GM19043 (cell line): ENCODE measurements at regions not wholly inside any gene's neighbourhood (a gene's known extent, or its start where the extent isn't known, plus 50 kb on each side); places are given as distances from the start of the nearest gene placed in this dataset.

ENCODE experiments used
- ATAC-seq: cut with Tn5 transposase; IDR thresholded peaks from one replicate; pipeline ENCODE4 v1.9.1; 2021; ENCODE audit warnings: low read depth; ENCODE audit not compliant: unreplicated experiment

- no peak for ATAC-seq
These were observed 465.9 kb upstream of the DAB1 start for GRCh38 chr1:57889676-57890320.

GRCh38 chr1:57887964-57888491 is 464.2 kb upstream of the DAB1 start:
- ATAC-seq: no peak

GRCh38 chr1:57886376-57886775 is 462.5 kb upstream of the DAB1 start:
- ATAC-seq: no peak

- no peak for ATAC-seq
These were observed 459.8 kb upstream of the DAB1 start for GRCh38 chr1:57883642-57883995.

- ATAC-seq: no peak
These were observed 459.2 kb upstream of the DAB1 start for GRCh38 chr1:57882934-57883641.

- ATAC-seq: no peak
These were observed 458.2 kb upstream of the DAB1 start for GRCh38 chr1:57882072-57882471.

GRCh38 chr1:57881639-57882038 is 457.8 kb upstream of the DAB1 start:
- no peak for ATAC-seq

- no peak for ATAC-seq
These were observed 455.8 kb upstream of the DAB1 start for GRCh38 chr1:57879700-57880099.

- ATAC-seq: no peak
These were observed 450.6 kb upstream of the DAB1 start for GRCh38 chr1:57874418-57874877.

- no peak for ATAC-seq
These were observed 449.1 kb upstream of the DAB1 start for GRCh38 chr1:57872913-57873312.

GRCh38 chr1:57868908-57869307 is 445.0 kb upstream of the DAB1 start:
- no peak for ATAC-seq

GRCh38 chr1:57868239-57868638 is 444.4 kb upstream of the DAB1 start:
- no peak for ATAC-seq

- ATAC-seq: no peak
These were observed 443.1 kb upstream of the DAB1 start for GRCh38 chr1:57866998-57867397.

- ATAC-seq: no peak
These were observed 437.2 kb upstream of the DAB1 start for GRCh38 chr1:57860931-57861565.

- no peak for ATAC-seq
These were observed 436.5 kb upstream of the DAB1 start for GRCh38 chr1:57860325-57860724.

- no peak for ATAC-seq
These were observed 434.9 kb upstream of the DAB1 start for GRCh38 chr1:57858740-57859139.

GRCh38 chr1:57857809-57858208 is 433.9 kb upstream of the DAB1 start:
- no peak for ATAC-seq

- ATAC-seq: no peak
These were observed 430.6 kb upstream of the DAB1 start for GRCh38 chr1:57854436-57854835.

- ATAC-seq: no peak
These were observed 426.5 kb upstream of the DAB1 start for GRCh38 chr1:57850176-57850940.

- no peak for ATAC-seq
These were observed 424.5 kb upstream of the DAB1 start for GRCh38 chr1:57848406-57848805.

- no peak for ATAC-seq
These were observed 421.2 kb upstream of the DAB1 start for GRCh38 chr1:57845041-57845440.
